PC-9 (cell line): ENCODE measurements at regions not wholly inside any gene's neighbourhood (a gene's known extent, or its start where the extent isn't known, plus 50 kb on each side); places are given as distances from the start of the nearest gene placed in this dataset.

Experiments
- BruUV-seq: library from RNA; stranded (reverse); fragments of 400-500 nt; replicated peaks from 2 replicates; lab custom pipeline; 2021; lab: Mats Ljungman, UMichigan
- CTCF ChIA-PET: fragments of 300-600 bp; sonication (Branson Sonifier 250); formaldehyde crosslinking; loops from one replicate; lab custom pipeline; 2022; ENCODE audit warnings: antibody characterized with exemption; lab: Charles Lee
- POLR2A ChIA-PET: fragments of 300-600 bp; sonication (Branson Sonifier 250); formaldehyde crosslinking; loops from one replicate; lab custom pipeline; 2022; ENCODE audit warnings: antibody characterized with exemption; ENCODE audit not compliant: unreplicated experiment; lab: Charles Lee
- DNase-seq, 2 experiments: peaks; one replicate each; pipeline versions ENCODE4 v3.0.0 to v3.0.0-alpha.2; 2015 to 2022; ENCODE audit warnings: mixed read lengths in 1 of 2
- H2AFZ ChIP-seq: fragments of 200-600 bp; sonication (generic); 2 replicates; pipeline ENCODE4 v1.8.1; 2017; ENCODE audit warnings: antibody characterized with exemption
- H3F3A ChIP-seq: fragments of 200-600 bp; sonication (generic); 2 replicates; pipeline ENCODE4 v1.8.1; 2017; ENCODE audit warnings: antibody characterized with exemption, mild to moderate bottlenecking, low read depth; ENCODE audit not compliant: insufficient read depth
- H3K27ac ChIP-seq: fragments of 200-600 bp; sonication (generic); 2 replicates; pipeline ENCODE4 v1.6.1; 2016; ENCODE audit warnings: mixed run types
- H3K27me3 ChIP-seq: fragments of 200-600 bp; sonication (generic); 2 replicates; pipeline ENCODE4 v1.6.1; 2016; ENCODE audit warnings: low read depth, mixed run types; ENCODE audit not compliant: insufficient read depth
- H3K36me3 ChIP-seq: fragments of 200-600 bp; sonication (generic); 2 replicates; pipeline ENCODE4 v1.6.1; 2016; ENCODE audit warnings: low read depth, mixed run types
- H3K4me1 ChIP-seq: fragments of 200-600 bp; sonication (generic); replicated peaks from 2 replicates; pipeline ENCODE4 v1.6.1; 2016; ENCODE audit warnings: mixed run types; ENCODE audit not compliant: insufficient read depth
- H3K4me2 ChIP-seq: fragments of 200-600 bp; sonication (generic); 2 replicates; pipeline ENCODE4 v1.6.1; 2017; ENCODE audit warnings: mixed run types
- H3K4me3 ChIP-seq: fragments of 200-600 bp; sonication (generic); 2 replicates; pipeline ENCODE4 v1.6.1; 2016; ENCODE audit warnings: mixed run types
- H3K79me2 ChIP-seq: fragments of 200-600 bp; sonication (generic); 2 replicates; pipeline ENCODE4 v1.6.1; 2017; ENCODE audit warnings: low read depth, mixed run types
- H3K9me2 ChIP-seq: fragments of 200-600 bp; sonication (generic); 2 replicates; pipeline ENCODE4 v1.8.1; 2017; ENCODE audit warnings: mild to moderate bottlenecking; ENCODE audit not compliant: insufficient read depth
- H3K9me3 ChIP-seq: fragments of 200-600 bp; sonication (generic); 2 replicates; pipeline ENCODE4 v1.8.1; 2016; ENCODE audit warnings: low read depth; ENCODE audit not compliant: insufficient read depth
- H4K20me1 ChIP-seq: fragments of 200-600 bp; sonication (generic); 2 replicates; pipeline ENCODE4 v1.8.1; 2017; ENCODE audit not compliant: insufficient read depth
- CTCF ChIP-seq: fragments of 200-600 bp; sonication (generic); conservative IDR thresholded peaks from 2 replicates; pipeline ENCODE4 v1.6.1; 2017; ENCODE audit warnings: mixed run types, antibody characterized with exemption, mild to moderate bottlenecking, moderate library complexity
- EZH2 ChIP-seq: fragments of 200-600 bp; sonication (generic); IDR thresholded peaks from 2 replicates; pipeline ENCODE4 v1.8.0; 2017; ENCODE audit warnings: antibody characterized with exemption, low read depth
- intact Hi-C: fragments of 100-400 bp; cut with micrococcal nuclease; formaldehyde crosslinking; loops from one replicate; pipeline ENCODE4 v1.10.0; 2022; ENCODE audit not compliant: unreplicated experiment

- Histone ChIP-seq H3K27ac (no peak overlapping the region), H3K9me2 (no peaks in the 10 kb centered on the region), H2AFZ (no peak overlapping the region), H3K36me3 (no peaks in the 10 kb centered on the region), H3K4me2 (no peak overlapping the region), H3K9me3 (no peaks in the 10 kb centered on the region), H3K27me3 (no peaks in the 10 kb centered on the region), H3F3A (no peaks in the 10 kb centered on the region), H4K20me1 (no peaks in the 10 kb centered on the region), H3K4me3 (no peak overlapping the region), H3K79me2 (no peaks in the 10 kb centered on the region), H3K4me1 (no peaks in the 10 kb centered on the region)
- DNase-seq = no peak
- CTCF ChIA-PET = no interaction called here
- POLR2A ChIA-PET = no interaction called here
- BruUV-seq = no TSS peak
- no peak for TF ChIP-seq CTCF
- intact Hi-C loops = no loop called here
Observed at GRCh38 chr1:233496993-233497392, 116.9 kb upstream of the KCNK1 start.

- no peaks in the 10 kb centered on the region for H3K4me1 ChIP-seq
- DNase-seq = no peak
- CTCF ChIA-PET = interaction anchor here (0.6 kb wide), 1 partner anchor 388 kb away, joined by 3 read pairs; no protein-coding TSS in a partner anchor
- no peaks in the 10 kb centered on the region for H3K36me3 ChIP-seq
- H2AFZ ChIP-seq = no peak overlapping the region
- no peaks in the 10 kb centered on the region for H3K9me3 ChIP-seq
- no TSS peak for BruUV-seq
- intact Hi-C loops = no loop called here
- no peaks in the 10 kb centered on the region for H3F3A ChIP-seq
- no peaks in the 10 kb centered on the region for H4K20me1 ChIP-seq
- no peaks in the 10 kb centered on the region for H3K9me2 ChIP-seq
- no peak overlapping the region for H3K4me3 ChIP-seq
- POLR2A ChIA-PET = no interaction called here
- H3K79me2 ChIP-seq = no peaks in the 10 kb centered on the region
- TF ChIP-seq CTCF = no peak
- TF ChIP-seq EZH2 = no peak
- no peak overlapping the region for H3K27ac ChIP-seq
- H3K4me2 ChIP-seq = no peak overlapping the region
- no peaks in the 10 kb centered on the region for H3K27me3 ChIP-seq
Observed at GRCh38 chr1:233497679-233498078, 116.2 kb upstream of the KCNK1 start.

GRCh38 chr1:233500106-233500505 lies 113.8 kb upstream of the KCNK1 start:
- Histone ChIP-seq H3K9me3 (no peaks in the 10 kb centered on the region), H3K4me1 (no peaks in the 10 kb centered on the region), H2AFZ (no peak overlapping the region), H3K36me3 (no peaks in the 10 kb centered on the region), H3F3A (no peaks in the 10 kb centered on the region), H3K79me2 (no peaks in the 10 kb centered on the region), H3K27ac (no peak overlapping the region), H3K4me2 (no peak overlapping the region), H3K9me2 (no peaks in the 10 kb centered on the region), H3K4me3 (no peak overlapping the region), H3K27me3 (no peaks in the 10 kb centered on the region), H4K20me1 (no peaks in the 10 kb centered on the region)
- no TSS peak for BruUV-seq
- intact Hi-C loops = no loop called here
- POLR2A ChIA-PET = interaction anchor here (0.7 kb wide), 1 partner anchor 21 kb away, joined by 4 read pairs; no protein-coding TSS in a partner anchor
- no peak for DNase-seq
- CTCF ChIA-PET = no interaction called here
- TF ChIP-seq CTCF (no peak), EZH2 (no peak)
